ENCODE measurements at regions not wholly inside any gene's neighbourhood (a gene's known extent, or its start where the extent isn't known, plus 50 kb on each side); places are given as distances from the start of the nearest gene placed in this dataset.

- no peak for TF ChIP-seq CTCF (conservative IDR thresholded peaks at IDR 0.05; ENCODE audit: low read depth, low read length)
- H3K4me3 ChIP-seq (ENCODE audit: low read depth, low read length), result no peak overlapping the region
- DNase-seq (ENCODE audit: low read depth), result no peak
Measured at GRCh38 chr10:28190196-28190595, 112.7 kb downstream of the MPP7 start.

GRCh38 chr10:28188526-28188925 lies 114.3 kb downstream of the MPP7 start:
- TF ChIP-seq CTCF (conservative IDR thresholded peaks at IDR 0.05; ENCODE audit: low read depth, low read length), result no peak
- DNase-seq (ENCODE audit: low read depth), result no peak
- H3K4me3 ChIP-seq (ENCODE audit: low read depth, low read length), result no peak overlapping the region

GRCh38 chr10:28186887-28187578 lies 115.8 kb downstream of the MPP7 start:
- DNase-seq (ENCODE audit: low read depth), result no peak
- H3K4me3 ChIP-seq (ENCODE audit: low read depth, low read length), result no peak overlapping the region
- no peak for TF ChIP-seq CTCF (conservative IDR thresholded peaks at IDR 0.05; ENCODE audit: low read depth, low read length)

- no peak overlapping the region for H3K4me3 ChIP-seq (ENCODE audit: low read depth, low read length)
- TF ChIP-seq CTCF (conservative IDR thresholded peaks at IDR 0.05; ENCODE audit: low read depth, low read length), result no peak
- DNase-seq (ENCODE audit: low read depth), result no peak
Measured at GRCh38 chr10:28186461-28186860, 116.4 kb downstream of the MPP7 start.

- no peak for TF ChIP-seq CTCF (conservative IDR thresholded peaks at IDR 0.05; ENCODE audit: low read depth, low read length)
- no peak overlapping the region for H3K4me3 ChIP-seq (ENCODE audit: low read depth, low read length)
- DNase-seq (ENCODE audit: low read depth), result no peak
Measured at GRCh38 chr10:28184810-28185209, 118.1 kb downstream of the MPP7 start.

- no peak overlapping the region for H3K4me3 ChIP-seq (ENCODE audit: low read depth, low read length)
- DNase-seq (ENCODE audit: low read depth), result peak; percentile 6
- TF ChIP-seq CTCF (conservative IDR thresholded peaks at IDR 0.05; ENCODE audit: low read depth, low read length), result no peak
Measured at GRCh38 chr10:28181478-28182096, 121.3 kb downstream of the MPP7 start.

GRCh38 chr10:28180654-28181053 lies 122.2 kb downstream of the MPP7 start:
- no peak for TF ChIP-seq CTCF (conservative IDR thresholded peaks at IDR 0.05; ENCODE audit: low read depth, low read length)
- no peak for DNase-seq (ENCODE audit: low read depth)
- H3K4me3 ChIP-seq (ENCODE audit: low read depth, low read length), result no peak overlapping the region

Measured in choroid plexus epithelial cell (primary cell).